ENCODE measurements at regions not wholly inside any gene's neighbourhood (a gene's known extent, or its start where the extent isn't known, plus 50 kb on each side); places are given as distances from the start of the nearest gene placed in this dataset.

- H3K27ac Mint-ChIP-seq: no peak overlapping the region
- H3K36me3 Mint-ChIP-seq (ENCODE audit: insufficient read depth in 2 of 2): no peaks in the 10 kb centered on the region
- DNase-seq (no peak), ATAC-seq (replicated peaks in 1 of 2) (no peak)
- no peak overlapping the region for H3K4me3 Mint-ChIP-seq
- H3K9me3 Mint-ChIP-seq: peaks cover 2 to 3% of the 10 kb centered on the region in 2 donors
- no peaks in the 10 kb centered on the region for H3K4me1 Mint-ChIP-seq (ENCODE audit: low read depth)
- H3K27me3 Mint-ChIP-seq (ENCODE audit: low read depth): no peaks in the 10 kb centered on the region
Observed at GRCh38 chr4:11912886-11913285, 484.2 kb upstream of the HS3ST1 start.

GRCh38 chr4:11910812-11911211, 482.1 kb upstream of the HS3ST1 start:
- H3K4me1 Mint-ChIP-seq (ENCODE audit: low read depth): no peaks in the 10 kb centered on the region
- DNase-seq (no peak), ATAC-seq (replicated peaks in 1 of 2) (no peak)
- H3K36me3 Mint-ChIP-seq (ENCODE audit: insufficient read depth in 2 of 2): no peaks in the 10 kb centered on the region
- H3K9me3 Mint-ChIP-seq: peaks cover 2% of the 10 kb centered on the region in 2 donors
- H3K4me3 Mint-ChIP-seq: no peak overlapping the region
- no peak overlapping the region for H3K27ac Mint-ChIP-seq
- H3K27me3 Mint-ChIP-seq (ENCODE audit: low read depth): no peaks in the 10 kb centered on the region

GRCh38 chr4:11908712-11909111, 480.0 kb upstream of the HS3ST1 start:
- H3K4me1 Mint-ChIP-seq (ENCODE audit: low read depth): no peaks in the 10 kb centered on the region
- no peak for DNase-seq
- H3K9me3 Mint-ChIP-seq: peaks cover under 1 to 5% of the 10 kb centered on the region in 2 donors
- H3K27ac Mint-ChIP-seq: no peak overlapping the region
- ATAC-seq (replicated peaks in 1 of 2): no peak
- no peak overlapping the region for H3K4me3 Mint-ChIP-seq
- no peaks in the 10 kb centered on the region for H3K36me3 Mint-ChIP-seq (ENCODE audit: insufficient read depth in 2 of 2)
- peaks cover 6% of the 10 kb centered on the region for H3K27me3 Mint-ChIP-seq (ENCODE audit: low read depth)

GRCh38 chr4:11908205-11908604, 479.5 kb upstream of the HS3ST1 start:
- no peaks in the 10 kb centered on the region for H3K4me1 Mint-ChIP-seq (ENCODE audit: low read depth)
- ATAC-seq (replicated peaks in 1 of 2) (no peak), DNase-seq (no peak)
- peaks cover 6% of the 10 kb centered on the region for H3K27me3 Mint-ChIP-seq (ENCODE audit: low read depth)
- peaks cover 0 to 5% of the 10 kb centered on the region in 2 donors for H3K9me3 Mint-ChIP-seq
- no peak overlapping the region for H3K27ac Mint-ChIP-seq
- no peak overlapping the region for H3K4me3 Mint-ChIP-seq
- H3K36me3 Mint-ChIP-seq (ENCODE audit: insufficient read depth in 2 of 2): no peaks in the 10 kb centered on the region

GRCh38 chr4:11904846-11905739, 476.4 kb upstream of the HS3ST1 start:
- Mint-ChIP-seq H3K4me1 (ENCODE audit: low read depth) (no peaks in the 10 kb centered on the region), H3K27ac (no peak overlapping the region), H3K27me3 (ENCODE audit: low read depth) (peaks cover 6% of the 10 kb centered on the region), H3K4me3 (no peak overlapping the region), H3K9me3 (peaks cover 0 to 5% of the 10 kb centered on the region in 2 donors), H3K36me3 (ENCODE audit: insufficient read depth in 2 of 2) (no peaks in the 10 kb centered on the region)
- no peak for DNase-seq
- no peak for ATAC-seq (replicated peaks in 1 of 2)

GRCh38 chr4:11904117-11904535, 475.4 kb upstream of the HS3ST1 start:
- H3K9me3 Mint-ChIP-seq: peaks cover under 1 to 9% of the 10 kb centered on the region in 2 donors
- DNase-seq (no peak), ATAC-seq (replicated peaks in 1 of 2) (no peak)
- H3K27me3 Mint-ChIP-seq (ENCODE audit: low read depth): peaks cover 6% of the 10 kb centered on the region
- H3K36me3 Mint-ChIP-seq (ENCODE audit: insufficient read depth in 2 of 2): no peaks in the 10 kb centered on the region
- no peak overlapping the region for H3K27ac Mint-ChIP-seq
- no peak overlapping the region for H3K4me3 Mint-ChIP-seq
- H3K4me1 Mint-ChIP-seq (ENCODE audit: low read depth): no peaks in the 10 kb centered on the region

- H3K36me3 Mint-ChIP-seq (ENCODE audit: insufficient read depth in 2 of 2): no peaks in the 10 kb centered on the region
- peaks cover 6% of the 10 kb centered on the region for H3K27me3 Mint-ChIP-seq (ENCODE audit: low read depth)
Observed at GRCh38 chr4:11901089-11901488, 472.4 kb upstream of the HS3ST1 start.

GRCh38 chr4:11900359-11900758, 471.7 kb upstream of the HS3ST1 start:
- H3K4me1 Mint-ChIP-seq (ENCODE audit: low read depth): no peaks in the 10 kb centered on the region
- DNase-seq: no peak
- H3K9me3 Mint-ChIP-seq: peaks cover 13 to 14% of the 10 kb centered on the region in 2 donors
- no peaks in the 10 kb centered on the region for H3K36me3 Mint-ChIP-seq (ENCODE audit: insufficient read depth in 2 of 2)
- H3K4me3 Mint-ChIP-seq: no peak overlapping the region
- ATAC-seq (replicated peaks in 1 of 2): no peak
- peaks cover 3% of the 10 kb centered on the region for H3K27me3 Mint-ChIP-seq (ENCODE audit: low read depth)
- no peak overlapping the region for H3K27ac Mint-ChIP-seq

More at GRCh38 chr4:11901089-11901488, 472.4 kb upstream of the HS3ST1 start:
- Mint-ChIP-seq H3K9me3 (peaks cover 13 to 17% of the 10 kb centered on the region in 2 donors), H3K27ac (no peak overlapping the region), H3K4me3 (no peak overlapping the region), H3K4me1 (ENCODE audit: low read depth) (no peaks in the 10 kb centered on the region)
- ATAC-seq (replicated peaks in 1 of 2): no peak
- no peak for DNase-seq

GRCh38 chr4:11898796-11899195, 470.1 kb upstream of the HS3ST1 start:
- Mint-ChIP-seq H3K27me3 (ENCODE audit: low read depth) (no peaks in the 10 kb centered on the region), H3K4me3 (no peak overlapping the region), H3K9me3 (peaks cover 13 to 14% of the 10 kb centered on the region in 2 donors), H3K36me3 (ENCODE audit: insufficient read depth in 2 of 2) (no peaks in the 10 kb centered on the region), H3K27ac (no peak overlapping the region), H3K4me1 (ENCODE audit: low read depth) (no peaks in the 10 kb centered on the region)
- ATAC-seq (replicated peaks in 1 of 2): no peak
- DNase-seq: no peak

GRCh38 chr4:11895766-11896165, 467.1 kb upstream of the HS3ST1 start:
- H3K4me3 Mint-ChIP-seq: no peak overlapping the region
- H3K4me1 Mint-ChIP-seq (ENCODE audit: low read depth): no peaks in the 10 kb centered on the region
- H3K27me3 Mint-ChIP-seq (ENCODE audit: low read depth): no peaks in the 10 kb centered on the region
- H3K9me3 Mint-ChIP-seq: peaks cover 13 to 14% of the 10 kb centered on the region in 2 donors
- ATAC-seq (replicated peaks in 1 of 2) (no peak), DNase-seq (no peak)
- H3K27ac Mint-ChIP-seq: no peak overlapping the region
- no peaks in the 10 kb centered on the region for H3K36me3 Mint-ChIP-seq (ENCODE audit: insufficient read depth in 2 of 2)

- no peak overlapping the region for H3K27ac Mint-ChIP-seq
- H3K4me1 Mint-ChIP-seq (ENCODE audit: low read depth): no peaks in the 10 kb centered on the region
- H3K4me3 Mint-ChIP-seq: no peak overlapping the region
- H3K27me3 Mint-ChIP-seq (ENCODE audit: low read depth): no peaks in the 10 kb centered on the region
- peaks cover 13 to 14% of the 10 kb centered on the region in 2 donors for H3K9me3 Mint-ChIP-seq
- no peak for DNase-seq
- H3K36me3 Mint-ChIP-seq (ENCODE audit: insufficient read depth in 2 of 2): no peaks in the 10 kb centered on the region
- ATAC-seq (replicated peaks in 1 of 2): no peak
Observed at GRCh38 chr4:11894977-11895376, 466.3 kb upstream of the HS3ST1 start.

- no peak overlapping the region for H3K4me3 Mint-ChIP-seq
- H3K9me3 Mint-ChIP-seq: peaks cover 13% of the 10 kb centered on the region in 2 donors
- H3K27ac Mint-ChIP-seq: no peak overlapping the region
- no peak for ATAC-seq (replicated peaks in 1 of 2)
- DNase-seq: no peak
- H3K4me1 Mint-ChIP-seq (ENCODE audit: low read depth): no peaks in the 10 kb centered on the region
- H3K36me3 Mint-ChIP-seq (ENCODE audit: insufficient read depth in 2 of 2): no peaks in the 10 kb centered on the region
- H3K27me3 Mint-ChIP-seq (ENCODE audit: low read depth): no peaks in the 10 kb centered on the region
Observed at GRCh38 chr4:11894221-11894620, 465.5 kb upstream of the HS3ST1 start.

- peaks cover 4 to 5% of the 10 kb centered on the region in 2 donors for H3K9me3 Mint-ChIP-seq
- no peak for ATAC-seq (replicated peaks in 1 of 2)
Observed at GRCh38 chr4:11889099-11889498, 460.4 kb upstream of the HS3ST1 start.

GRCh38 chr4:11881947-11882346, 453.3 kb upstream of the HS3ST1 start:
- Mint-ChIP-seq H3K4me3 (no peak overlapping the region), H3K27me3 (ENCODE audit: low read depth) (no peaks in the 10 kb centered on the region), H3K36me3 (ENCODE audit: insufficient read depth in 2 of 2) (peaks cover 0 to 2% of the 10 kb centered on the region in 2 donors), H3K27ac (no peak overlapping the region), H3K4me1 (ENCODE audit: low read depth) (no peaks in the 10 kb centered on the region), H3K9me3 (peaks cover under 1 to 6% of the 10 kb centered on the region in 2 donors)
- ATAC-seq (replicated peaks in 1 of 2): no peak
- DNase-seq: no peak

More at GRCh38 chr4:11889099-11889498, 460.4 kb upstream of the HS3ST1 start:
- Mint-ChIP-seq H3K27ac (no peak overlapping the region), H3K36me3 (ENCODE audit: insufficient read depth in 2 of 2) (no peaks in the 10 kb centered on the region), H3K4me3 (no peak overlapping the region), H3K27me3 (ENCODE audit: low read depth) (no peaks in the 10 kb centered on the region), H3K4me1 (ENCODE audit: low read depth) (no peaks in the 10 kb centered on the region)
- no peak for DNase-seq
